ENCODE measurements at regions not wholly inside any gene's neighbourhood (a gene's known extent, or its start where the extent isn't known, plus 50 kb on each side); places are given as distances from the start of the nearest gene placed in this dataset.

GRCh38 chr1:163712321-163712720, 390.6 kb downstream of the NUF2 start:
- no peak overlapping the region for H3K4me3 ChIP-seq (ENCODE audit: low read depth, poor library complexity, severe bottlenecking)
- WGBS, 2 donors = 91 to 94% methylated on average over 3 of the region's 3 CpGs
- intact Hi-C loops (cut with DNase I; ENCODE audit: low total_unique reads) = no loop called here
- no peak for DNase-seq (ENCODE audit: low spot score in 2 of 2)
- TF ChIP-seq POLR2A (IDR thresholded peaks at IDR 0.05) (no peak), CTCF (IDR thresholded peaks at IDR 0.05) (no peak)

GRCh38 chr1:163720294-163720693, 398.5 kb downstream of the NUF2 start:
- WGBS, 2 donors = 79 to 85% methylated on average over 3 of the region's 3 CpGs
- DNase-seq (ENCODE audit: low spot score in 2 of 2) = no peak
- TF ChIP-seq CTCF (IDR thresholded peaks at IDR 0.05) (no peak), POLR2A (IDR thresholded peaks at IDR 0.05) (no peak)

GRCh38 chr1:163725551-163725950, 403.8 kb downstream of the NUF2 start:
- no peak overlapping the region for H3K4me3 ChIP-seq (ENCODE audit: low read depth, poor library complexity, severe bottlenecking)
- intact Hi-C loops (cut with DNase I; ENCODE audit: low total_unique reads) = no loop called here
- no peak for DNase-seq (ENCODE audit: low spot score in 2 of 2)
- TF ChIP-seq CTCF (IDR thresholded peaks at IDR 0.05) = no peak
- TF ChIP-seq POLR2A (IDR thresholded peaks at IDR 0.05) = no peak

More at GRCh38 chr1:163720294-163720693, 398.5 kb downstream of the NUF2 start:
- no peak overlapping the region for H3K4me3 ChIP-seq (ENCODE audit: low read depth, poor library complexity, severe bottlenecking)
- intact Hi-C loops (cut with DNase I; ENCODE audit: low total_unique reads) = no loop called here

DNA sequence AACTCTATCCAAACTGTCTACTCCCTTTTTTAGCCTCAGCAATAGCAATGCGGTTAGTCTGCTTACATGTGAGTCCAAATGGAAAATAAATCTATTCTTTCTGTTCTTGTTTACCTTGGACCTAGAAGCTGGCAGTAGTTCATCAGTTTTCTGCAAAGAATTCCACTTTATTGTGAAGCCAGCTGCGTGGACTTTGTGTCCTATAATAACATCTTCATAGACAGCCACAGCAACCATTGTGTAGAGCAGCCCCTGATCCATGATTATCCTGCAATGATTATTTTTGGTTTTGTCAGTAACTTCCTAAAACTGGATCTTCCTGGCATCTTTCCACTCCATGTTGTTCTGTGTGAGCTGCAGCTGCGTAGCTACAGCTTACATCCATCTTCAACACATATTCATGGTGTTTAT, 408.7 kb downstream of the NUF2 start:
- 52 to 66% methylated on average over 3 of the region's 3 CpGs for WGBS, 2 donors
- TF ChIP-seq CTCF (IDR thresholded peaks at IDR 0.05) (no peak), POLR2A (IDR thresholded peaks at IDR 0.05) (no peak)
- no peak overlapping the region for H3K4me3 ChIP-seq (ENCODE audit: low read depth, poor library complexity, severe bottlenecking)
- intact Hi-C loops (cut with DNase I; ENCODE audit: low total_unique reads) = no loop called here
- no peak for DNase-seq (ENCODE audit: low spot score in 2 of 2)

GRCh38 chr1:163737261-163737660, 415.5 kb downstream of the NUF2 start:
- intact Hi-C loops (cut with DNase I; ENCODE audit: low total_unique reads) = no loop called here
- DNase-seq (ENCODE audit: low spot score in 2 of 2) = no peak
- TF ChIP-seq POLR2A (IDR thresholded peaks at IDR 0.05) (no peak), CTCF (IDR thresholded peaks at IDR 0.05) (no peak)
- no peak overlapping the region for H3K4me3 ChIP-seq (ENCODE audit: low read depth, poor library complexity, severe bottlenecking)
- 25 to 45% methylated on average over 2 of the region's 2 CpGs for WGBS, 2 donors

- WGBS, 2 donors = 82 to 98% methylated on average over 2 of the region's 2 CpGs
These were observed 422.6 kb downstream of the NUF2 start for GRCh38 chr1:163744301-163744887.

More at GRCh38 chr1:163744301-163744887, 422.6 kb downstream of the NUF2 start:
- no peak overlapping the region for H3K4me3 ChIP-seq (ENCODE audit: low read depth, poor library complexity, severe bottlenecking)
- TF ChIP-seq POLR2A (IDR thresholded peaks at IDR 0.05) = no peak
- no peak for TF ChIP-seq CTCF (IDR thresholded peaks at IDR 0.05)
- intact Hi-C loops (cut with DNase I; ENCODE audit: low total_unique reads) = no loop called here
- no peak for DNase-seq (ENCODE audit: low spot score in 2 of 2)
